HL-60 (cell line): ENCODE measurements at regions not wholly inside any gene's neighbourhood (a gene's known extent, or its start where the extent isn't known, plus 50 kb on each side); places are given as distances from the start of the nearest gene placed in this dataset.

Experiments used
- DNase-seq, 2 experiments: peaks; one replicate each; pipeline ENCODE4 v3.0.0-alpha.2; 2010 to 2020; ENCODE audit warnings: low read depth in 1 of 2, low spot score in 1 of 2
- H3K27ac ChIP-seq: fragments of 250-450 bp; sonication (Bioruptor Pico); replicated peaks from 2 replicates; pipeline ENCODE4 v1.5.1; 2020; ENCODE audit warnings: mild to moderate bottlenecking, moderate library complexity
- H3K27me3 ChIP-seq: fragments of 250-450 bp; sonication (Bioruptor Pico); 2 replicates; pipeline ENCODE4 v1.5.1; 2021; ENCODE audit warnings: mild to moderate bottlenecking, moderate library complexity; ENCODE audit not compliant: insufficient read depth, poor library complexity, severe bottlenecking
- H3K4me3 ChIP-seq: replicated peaks from 2 replicates; pipeline ENCODE4 v1.5.1; 2011; ENCODE audit warnings: mild to moderate bottlenecking, control low read depth, low read length; ENCODE audit not compliant: insufficient read depth
- GABPA ChIP-seq: IDR thresholded peaks from 2 replicates; pipeline ENCODE4 v1.6.1; 2012; ENCODE audit warnings: low read depth
- POLR2AphosphoS5 ChIP-seq: IDR thresholded peaks from 2 replicates; pipeline ENCODE4 v1.6.1; 2012; ENCODE audit warnings: low read depth
- SPI1 ChIP-seq: IDR thresholded peaks from 2 replicates; pipeline ENCODE4 v1.6.1; 2012; ENCODE audit warnings: low read depth, mild to moderate bottlenecking, borderline replicate concordance
- TF ChIP-seq, protein P1 (sequence below): IDR thresholded peaks from one replicate; pipeline ENCODE4 v1.5.1; 2011; ENCODE audit warnings: low read length, control low read depth, inconsistent platforms; ENCODE audit not compliant: insufficient read depth
- TF ChIP-seq, protein P2 (sequence below): IDR thresholded peaks from 2 replicates; pipeline ENCODE4 v1.6.1; 2012; ENCODE audit warnings: low read depth; ENCODE audit not compliant: insufficient replicate concordance

DNA sequence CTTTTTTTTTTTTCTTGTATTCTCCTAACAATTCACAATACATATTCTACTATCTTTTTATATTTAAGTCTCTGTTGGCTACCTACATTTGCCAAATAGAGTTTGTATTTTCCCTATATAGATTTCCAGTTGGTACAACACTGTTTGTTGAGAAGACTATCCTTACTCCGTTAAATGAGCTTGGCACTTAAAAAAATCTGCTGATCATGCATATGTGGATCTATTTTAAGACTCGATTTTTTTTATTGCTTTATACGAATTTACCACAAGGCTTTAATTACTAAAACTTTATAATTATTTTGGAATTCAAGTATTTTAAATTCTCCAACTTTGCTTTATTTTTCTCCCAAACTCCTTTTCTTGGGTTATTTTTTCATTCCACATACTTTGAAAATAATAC is 855.6 kb downstream of the C6orf118 start:
- Histone ChIP-seq H3K27me3 (no peaks in the 10 kb centered on the region), H3K27ac (no peak overlapping the region), H3K4me3 (no peak overlapping the region)
- DNase-seq, result no peak
- TF ChIP-seq, protein P1, sequence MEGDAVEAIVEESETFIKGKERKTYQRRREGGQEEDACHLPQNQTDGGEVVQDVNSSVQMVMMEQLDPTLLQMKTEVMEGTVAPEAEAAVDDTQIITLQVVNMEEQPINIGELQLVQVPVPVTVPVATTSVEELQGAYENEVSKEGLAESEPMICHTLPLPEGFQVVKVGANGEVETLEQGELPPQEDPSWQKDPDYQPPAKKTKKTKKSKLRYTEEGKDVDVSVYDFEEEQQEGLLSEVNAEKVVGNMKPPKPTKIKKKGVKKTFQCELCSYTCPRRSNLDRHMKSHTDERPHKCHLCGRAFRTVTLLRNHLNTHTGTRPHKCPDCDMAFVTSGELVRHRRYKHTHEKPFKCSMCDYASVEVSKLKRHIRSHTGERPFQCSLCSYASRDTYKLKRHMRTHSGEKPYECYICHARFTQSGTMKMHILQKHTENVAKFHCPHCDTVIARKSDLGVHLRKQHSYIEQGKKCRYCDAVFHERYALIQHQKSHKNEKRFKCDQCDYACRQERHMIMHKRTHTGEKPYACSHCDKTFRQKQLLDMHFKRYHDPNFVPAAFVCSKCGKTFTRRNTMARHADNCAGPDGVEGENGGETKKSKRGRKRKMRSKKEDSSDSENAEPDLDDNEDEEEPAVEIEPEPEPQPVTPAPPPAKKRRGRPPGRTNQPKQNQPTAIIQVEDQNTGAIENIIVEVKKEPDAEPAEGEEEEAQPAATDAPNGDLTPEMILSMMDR, result no peak
- TF ChIP-seq SPI1, result no peak
- no peak for TF ChIP-seq GABPA
- TF ChIP-seq, protein P2, sequence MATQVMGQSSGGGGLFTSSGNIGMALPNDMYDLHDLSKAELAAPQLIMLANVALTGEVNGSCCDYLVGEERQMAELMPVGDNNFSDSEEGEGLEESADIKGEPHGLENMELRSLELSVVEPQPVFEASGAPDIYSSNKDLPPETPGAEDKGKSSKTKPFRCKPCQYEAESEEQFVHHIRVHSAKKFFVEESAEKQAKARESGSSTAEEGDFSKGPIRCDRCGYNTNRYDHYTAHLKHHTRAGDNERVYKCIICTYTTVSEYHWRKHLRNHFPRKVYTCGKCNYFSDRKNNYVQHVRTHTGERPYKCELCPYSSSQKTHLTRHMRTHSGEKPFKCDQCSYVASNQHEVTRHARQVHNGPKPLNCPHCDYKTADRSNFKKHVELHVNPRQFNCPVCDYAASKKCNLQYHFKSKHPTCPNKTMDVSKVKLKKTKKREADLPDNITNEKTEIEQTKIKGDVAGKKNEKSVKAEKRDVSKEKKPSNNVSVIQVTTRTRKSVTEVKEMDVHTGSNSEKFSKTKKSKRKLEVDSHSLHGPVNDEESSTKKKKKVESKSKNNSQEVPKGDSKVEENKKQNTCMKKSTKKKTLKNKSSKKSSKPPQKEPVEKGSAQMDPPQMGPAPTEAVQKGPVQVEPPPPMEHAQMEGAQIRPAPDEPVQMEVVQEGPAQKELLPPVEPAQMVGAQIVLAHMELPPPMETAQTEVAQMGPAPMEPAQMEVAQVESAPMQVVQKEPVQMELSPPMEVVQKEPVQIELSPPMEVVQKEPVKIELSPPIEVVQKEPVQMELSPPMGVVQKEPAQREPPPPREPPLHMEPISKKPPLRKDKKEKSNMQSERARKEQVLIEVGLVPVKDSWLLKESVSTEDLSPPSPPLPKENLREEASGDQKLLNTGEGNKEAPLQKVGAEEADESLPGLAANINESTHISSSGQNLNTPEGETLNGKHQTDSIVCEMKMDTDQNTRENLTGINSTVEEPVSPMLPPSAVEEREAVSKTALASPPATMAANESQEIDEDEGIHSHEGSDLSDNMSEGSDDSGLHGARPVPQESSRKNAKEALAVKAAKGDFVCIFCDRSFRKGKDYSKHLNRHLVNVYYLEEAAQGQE, result no peak
- no peak for TF ChIP-seq POLR2AphosphoS5

DNA sequence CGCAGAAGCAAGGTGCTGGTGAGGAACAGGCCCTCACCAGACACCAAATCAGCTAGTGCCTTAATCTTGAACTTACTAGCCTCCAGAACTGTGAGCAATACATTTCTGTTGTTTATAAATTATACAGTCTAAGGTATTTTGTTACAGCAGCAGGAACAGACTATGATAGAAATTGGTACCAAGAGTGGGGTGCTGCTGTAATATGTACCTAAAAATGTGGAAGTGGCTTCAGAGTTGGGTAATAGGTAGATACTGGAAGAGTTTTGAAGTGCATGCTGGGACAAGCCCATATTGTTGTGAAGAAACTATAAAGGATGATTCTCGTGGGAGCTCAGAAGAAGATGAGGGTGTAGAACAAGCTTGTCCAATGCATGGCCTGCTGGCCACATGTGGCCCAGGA is 866.8 kb downstream of the C6orf118 start:
- Histone ChIP-seq H3K27ac (no peak overlapping the region), H3K27me3 (no peaks in the 10 kb centered on the region), H3K4me3 (no peak overlapping the region)
- TF ChIP-seq, protein P1, result no peak
- TF ChIP-seq, protein P2, result no peak
- no peak for TF ChIP-seq POLR2AphosphoS5
- TF ChIP-seq GABPA, result no peak
- TF ChIP-seq SPI1, result no peak
- no peak for DNase-seq

DNA sequence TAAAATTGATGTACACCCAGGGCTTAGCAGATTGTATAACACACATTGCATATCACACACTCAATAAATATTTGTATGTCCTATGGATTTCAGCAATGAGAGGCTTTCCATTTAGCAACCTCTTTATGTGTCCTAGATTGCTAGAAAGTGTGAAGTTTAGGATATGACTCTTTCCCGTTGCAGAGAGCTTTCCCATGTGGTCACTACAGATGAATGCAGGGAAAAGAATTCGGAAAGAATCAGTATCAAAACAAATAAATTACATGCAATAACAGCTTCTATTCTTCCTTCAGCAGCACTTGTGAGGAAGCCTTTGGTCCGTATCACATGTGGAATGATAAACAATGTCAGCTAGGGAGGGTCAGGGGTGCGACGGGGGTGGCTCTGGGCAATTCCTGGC is 870.1 kb downstream of the C6orf118 start:
- Histone ChIP-seq H3K27ac (no peak overlapping the region), H3K4me3 (no peak overlapping the region), H3K27me3 (no peaks in the 10 kb centered on the region)
- no peak for TF ChIP-seq GABPA
- TF ChIP-seq, protein P1, result no peak
- TF ChIP-seq, protein P2, result no peak
- TF ChIP-seq SPI1, result no peak
- no peak for TF ChIP-seq POLR2AphosphoS5
- no peak for DNase-seq
